Chondrocyte (in vitro differentiated cells): ENCODE measurements at regions not wholly inside any gene's neighbourhood (a gene's known extent, or its start where the extent isn't known, plus 50 kb on each side); places are given as distances from the start of the nearest gene placed in this dataset.

ENCODE experiments used
- DNase-seq: peaks from one replicate; pipeline ENCODE4 v3.0.0; 2021; ENCODE audit warnings: mixed read lengths, low spot score
- H3K27ac Mint-ChIP-seq: one replicate; pipeline ENCODE4 v1.8.0; 2021; ENCODE audit warnings: mild to moderate bottlenecking, moderate library complexity, mixed read lengths; ENCODE audit not compliant: unreplicated experiment
- H3K27me3 Mint-ChIP-seq: 2 replicates; pipeline ENCODE4 v1.8.0; 2021; ENCODE audit warnings: low read depth, mixed read lengths
- H3K36me3 Mint-ChIP-seq: 2 replicates; pipeline ENCODE4 v1.8.0; 2021; ENCODE audit warnings: low read depth, mixed read lengths
- H3K4me1 Mint-ChIP-seq: 2 replicates; pipeline ENCODE4 v1.8.0; 2021; ENCODE audit warnings: low read depth, mild to moderate bottlenecking, mixed read lengths
- H3K4me3 Mint-ChIP-seq: one replicate; pipeline ENCODE4 v1.8.0; 2021; ENCODE audit warnings: mild to moderate bottlenecking, moderate library complexity, mixed read lengths; ENCODE audit not compliant: unreplicated experiment
- H3K9me3 Mint-ChIP-seq: 2 replicates; pipeline ENCODE4 v1.8.0; 2021; ENCODE audit warnings: low read depth, mixed read lengths
- CTCF ChIP-seq: fragments of 200-600 bp; sonication (generic); IDR thresholded peaks from 2 replicates; pipeline ENCODE4 v1.5.0; 2021; ENCODE audit warnings: antibody characterized with exemption, mild to moderate bottlenecking, moderate library complexity

GRCh38 chr12:67559751-67560150 is 88.8 kb upstream of the DYRK2 start:
- H3K27ac Mint-ChIP-seq: no peak overlapping the region
- no peak overlapping the region for H3K4me3 Mint-ChIP-seq
- no peak for TF ChIP-seq CTCF
- peaks cover 5% of the 10 kb centered on the region for H3K4me1 Mint-ChIP-seq
- peaks cover 38% of the 10 kb centered on the region for H3K9me3 Mint-ChIP-seq
- H3K36me3 Mint-ChIP-seq: no peaks in the 10 kb centered on the region
- DNase-seq: no peak
- no peaks in the 10 kb centered on the region for H3K27me3 Mint-ChIP-seq

GRCh38 chr12:67562513-67563287 is 85.8 kb upstream of the DYRK2 start:
- DNase-seq: no peak
- H3K4me1 Mint-ChIP-seq: no peaks in the 10 kb centered on the region

GRCh38 chr12:67568055-67568454 is 80.5 kb upstream of the DYRK2 start:
- no peak overlapping the region for H3K4me3 Mint-ChIP-seq
- no peak for DNase-seq
- H3K27me3 Mint-ChIP-seq: no peaks in the 10 kb centered on the region
- H3K9me3 Mint-ChIP-seq: peaks cover 14% of the 10 kb centered on the region
- H3K27ac Mint-ChIP-seq: no peak overlapping the region
- peaks cover 3% of the 10 kb centered on the region for H3K36me3 Mint-ChIP-seq
- no peak for TF ChIP-seq CTCF
- no peaks in the 10 kb centered on the region for H3K4me1 Mint-ChIP-seq

More at GRCh38 chr12:67562513-67563287, 85.8 kb upstream of the DYRK2 start:
- Mint-ChIP-seq H3K27me3 (no peaks in the 10 kb centered on the region), H3K36me3 (peaks cover 1% of the 10 kb centered on the region), H3K4me3 (no peak overlapping the region), H3K27ac (no peak overlapping the region), H3K9me3 (peaks cover 47% of the 10 kb centered on the region)
- no peak for TF ChIP-seq CTCF

- Mint-ChIP-seq H3K27ac (no peak overlapping the region), H3K4me3 (no peak overlapping the region), H3K36me3 (peaks cover 2% of the 10 kb centered on the region), H3K4me1 (peaks cover 4% of the 10 kb centered on the region), H3K9me3 (no peaks in the 10 kb centered on the region), H3K27me3 (no peaks in the 10 kb centered on the region)
- TF ChIP-seq CTCF: no peak
- no peak for DNase-seq
Observed at GRCh38 chr12:67572492-67572891, 76.1 kb upstream of the DYRK2 start.

GRCh38 chr12:67573566-67573965 is 75.0 kb upstream of the DYRK2 start:
- Mint-ChIP-seq H3K9me3 (no peaks in the 10 kb centered on the region), H3K4me3 (no peak overlapping the region), H3K27ac (no peak overlapping the region), H3K27me3 (no peaks in the 10 kb centered on the region), H3K36me3 (peaks cover 2% of the 10 kb centered on the region), H3K4me1 (peaks cover 4% of the 10 kb centered on the region)
- no peak for DNase-seq
- TF ChIP-seq CTCF: no peak
